PFSK-1 (cell line): ENCODE measurements at regions not wholly inside any gene's neighbourhood (a gene's known extent, or its start where the extent isn't known, plus 50 kb on each side); places are given as distances from the start of the nearest gene placed in this dataset.

Experiments
- POLR2AphosphoS5 ChIP-seq: IDR thresholded peaks from 2 replicates; pipeline ENCODE4 v1.6.1; 2012; ENCODE audit warnings: low read depth, mild to moderate bottlenecking, control low read depth, low read length, moderate library complexity
- TF ChIP-seq, protein P1 (sequence below), 2 experiments: IDR thresholded peaks; 2 replicates each; pipeline versions ENCODE4 v1.6.1 to v1.8.0; 2011 to 2012; ENCODE audit warnings: low read depth in 2 of 2, low read length in 2 of 2, control low read depth in 1 of 2, inconsistent platforms in 1 of 2, mild to moderate bottlenecking in 1 of 2, moderate library complexity in 1 of 2; ENCODE audit not compliant: insufficient read depth in 1 of 2

DNA sequence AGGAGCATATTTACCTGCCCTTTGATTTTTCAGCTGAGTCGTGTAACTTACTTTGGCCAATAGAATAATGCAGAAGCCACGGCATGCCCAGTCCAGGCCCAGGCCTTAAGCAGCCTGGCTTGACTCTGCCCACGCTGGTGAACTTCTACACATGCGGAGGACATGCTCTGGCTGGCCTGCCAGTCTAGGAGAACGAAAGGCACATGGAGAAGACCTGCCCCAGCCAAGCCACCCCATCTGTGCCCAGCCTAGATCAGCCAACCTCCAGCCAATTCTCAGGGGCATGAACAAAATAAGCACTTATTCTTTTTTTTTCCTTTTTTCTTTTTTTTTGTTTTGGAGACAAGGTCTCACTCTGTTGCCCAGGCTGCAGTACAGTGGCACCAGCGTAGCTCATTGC lies 112.7 kb upstream of the NANOS1 start:
- TF ChIP-seq POLR2AphosphoS5 = no peak
- TF ChIP-seq, protein P1, sequence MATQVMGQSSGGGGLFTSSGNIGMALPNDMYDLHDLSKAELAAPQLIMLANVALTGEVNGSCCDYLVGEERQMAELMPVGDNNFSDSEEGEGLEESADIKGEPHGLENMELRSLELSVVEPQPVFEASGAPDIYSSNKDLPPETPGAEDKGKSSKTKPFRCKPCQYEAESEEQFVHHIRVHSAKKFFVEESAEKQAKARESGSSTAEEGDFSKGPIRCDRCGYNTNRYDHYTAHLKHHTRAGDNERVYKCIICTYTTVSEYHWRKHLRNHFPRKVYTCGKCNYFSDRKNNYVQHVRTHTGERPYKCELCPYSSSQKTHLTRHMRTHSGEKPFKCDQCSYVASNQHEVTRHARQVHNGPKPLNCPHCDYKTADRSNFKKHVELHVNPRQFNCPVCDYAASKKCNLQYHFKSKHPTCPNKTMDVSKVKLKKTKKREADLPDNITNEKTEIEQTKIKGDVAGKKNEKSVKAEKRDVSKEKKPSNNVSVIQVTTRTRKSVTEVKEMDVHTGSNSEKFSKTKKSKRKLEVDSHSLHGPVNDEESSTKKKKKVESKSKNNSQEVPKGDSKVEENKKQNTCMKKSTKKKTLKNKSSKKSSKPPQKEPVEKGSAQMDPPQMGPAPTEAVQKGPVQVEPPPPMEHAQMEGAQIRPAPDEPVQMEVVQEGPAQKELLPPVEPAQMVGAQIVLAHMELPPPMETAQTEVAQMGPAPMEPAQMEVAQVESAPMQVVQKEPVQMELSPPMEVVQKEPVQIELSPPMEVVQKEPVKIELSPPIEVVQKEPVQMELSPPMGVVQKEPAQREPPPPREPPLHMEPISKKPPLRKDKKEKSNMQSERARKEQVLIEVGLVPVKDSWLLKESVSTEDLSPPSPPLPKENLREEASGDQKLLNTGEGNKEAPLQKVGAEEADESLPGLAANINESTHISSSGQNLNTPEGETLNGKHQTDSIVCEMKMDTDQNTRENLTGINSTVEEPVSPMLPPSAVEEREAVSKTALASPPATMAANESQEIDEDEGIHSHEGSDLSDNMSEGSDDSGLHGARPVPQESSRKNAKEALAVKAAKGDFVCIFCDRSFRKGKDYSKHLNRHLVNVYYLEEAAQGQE (IDR thresholded peaks at IDR 0.05; ENCODE audit: insufficient read depth in 1 of 2, low read depth in 2 of 2, low read length in 2 of 2) = no peak
